Ascending aorta (tissue), 2 donors: ENCODE measurements at regions not wholly inside any gene's neighbourhood (a gene's known extent, or its start where the extent isn't known, plus 50 kb on each side); places are given as distances from the start of the nearest gene placed in this dataset.

ENCODE experiments used
- DNase-seq, 2 donors: peaks; one replicate each; pipeline ENCODE4 v3.0.0-alpha.2; 2019; ENCODE audit warnings: low spot score in 2 of 2
- H3K27ac ChIP-seq, 2 donors: fragments of 200-600 bp; sonication (generic); one replicate each; pipeline ENCODE4 v1.5.1; 2016 to 2017; ENCODE audit warnings: mild to moderate bottlenecking in 1 of 2
- H3K27me3 ChIP-seq: fragments of 200-600 bp; sonication (generic); one replicate; pipeline ENCODE4 v1.5.1; 2017
- H3K36me3 ChIP-seq, 2 donors: fragments of 200-600 bp; sonication (generic); one replicate each; pipeline ENCODE4 v1.5.1; 2016
- H3K4me1 ChIP-seq, 2 donors: fragments of 200-600 bp; sonication (generic); one replicate each; pipeline ENCODE4 v1.5.1; 2016 to 2017; ENCODE audit warnings: mild to moderate bottlenecking in 1 of 2
- H3K4me3 ChIP-seq, 2 donors: fragments of 200-600 bp; sonication (generic); one replicate each; pipeline ENCODE4 v1.5.1; 2016 to 2017; ENCODE audit warnings: mild to moderate bottlenecking in 1 of 2
- H3K9me3 ChIP-seq, 2 donors: fragments of 200-600 bp; sonication (generic); one replicate each; pipeline ENCODE4 v1.5.1; 2016
- intact Hi-C: fragments of 100-400 bp; cut with DNase I; formaldehyde crosslinking; loops from one replicate; pipeline ENCODE4 v1.15.1; 2023
- TF ChIP-seq, protein P1 (sequence below), 3 experiments: fragments of 200-600 bp in 2 of 3; fragments of 450-650 bp in 1 of 3; sonication (generic) in 2 of 3; IDR thresholded peaks; one replicate each; pipeline ENCODE4 v1.5.1; 2016 to 2019; ENCODE audit warnings: antibody characterized with exemption in 3 of 3, mild to moderate bottlenecking in 1 of 3, moderate library complexity in 1 of 3

DNA sequence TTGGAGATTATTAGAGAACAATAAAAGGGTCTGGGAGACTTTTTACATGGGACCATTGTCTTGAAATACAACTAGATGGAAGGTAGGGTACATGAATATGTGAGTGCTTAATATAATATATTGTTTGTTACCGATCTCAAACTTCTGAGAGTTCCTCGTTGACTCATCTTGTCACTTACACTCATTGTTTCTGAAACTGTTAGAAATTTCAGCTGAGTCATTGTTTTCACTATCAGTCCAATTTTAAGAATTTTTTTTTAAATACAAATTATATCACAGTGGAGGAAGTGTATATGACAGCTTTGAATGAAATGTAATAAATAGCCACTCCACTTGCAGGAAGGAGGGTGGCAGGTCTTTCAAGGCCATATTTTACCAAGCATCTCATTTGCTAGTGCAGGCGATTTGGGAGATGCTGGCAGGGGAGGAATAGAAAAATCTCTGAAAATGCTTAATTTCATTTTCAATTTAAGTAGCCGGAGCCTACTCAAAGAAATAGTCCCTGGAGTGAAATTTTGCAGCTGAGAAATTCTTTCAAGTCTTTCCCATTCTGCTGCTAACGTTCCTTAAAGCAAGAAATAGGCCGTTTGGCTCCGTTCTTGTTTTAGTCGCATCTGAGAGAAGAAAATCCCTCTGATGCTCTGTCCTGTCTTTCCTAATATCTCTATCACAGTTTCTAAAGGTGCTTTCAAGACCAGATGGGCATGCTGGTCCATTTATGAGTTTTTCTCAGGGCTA lies 1404.2 kb upstream of the CELF2 start:
- Histone ChIP-seq H3K36me3 (no peaks in the 10 kb centered on the region), H3K4me3 (no peak overlapping the region), H3K9me3 (no peaks in the 10 kb centered on the region), H3K27ac (no peak overlapping the region), H3K27me3 (no peaks in the 10 kb centered on the region), H3K4me1 (no peaks in the 10 kb centered on the region)
- intact Hi-C loops: no loop called here
- TF ChIP-seq, protein P1, sequence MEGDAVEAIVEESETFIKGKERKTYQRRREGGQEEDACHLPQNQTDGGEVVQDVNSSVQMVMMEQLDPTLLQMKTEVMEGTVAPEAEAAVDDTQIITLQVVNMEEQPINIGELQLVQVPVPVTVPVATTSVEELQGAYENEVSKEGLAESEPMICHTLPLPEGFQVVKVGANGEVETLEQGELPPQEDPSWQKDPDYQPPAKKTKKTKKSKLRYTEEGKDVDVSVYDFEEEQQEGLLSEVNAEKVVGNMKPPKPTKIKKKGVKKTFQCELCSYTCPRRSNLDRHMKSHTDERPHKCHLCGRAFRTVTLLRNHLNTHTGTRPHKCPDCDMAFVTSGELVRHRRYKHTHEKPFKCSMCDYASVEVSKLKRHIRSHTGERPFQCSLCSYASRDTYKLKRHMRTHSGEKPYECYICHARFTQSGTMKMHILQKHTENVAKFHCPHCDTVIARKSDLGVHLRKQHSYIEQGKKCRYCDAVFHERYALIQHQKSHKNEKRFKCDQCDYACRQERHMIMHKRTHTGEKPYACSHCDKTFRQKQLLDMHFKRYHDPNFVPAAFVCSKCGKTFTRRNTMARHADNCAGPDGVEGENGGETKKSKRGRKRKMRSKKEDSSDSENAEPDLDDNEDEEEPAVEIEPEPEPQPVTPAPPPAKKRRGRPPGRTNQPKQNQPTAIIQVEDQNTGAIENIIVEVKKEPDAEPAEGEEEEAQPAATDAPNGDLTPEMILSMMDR (IDR thresholded peaks at IDR 0.05): no peak
- DNase-seq: no peak

DNA sequence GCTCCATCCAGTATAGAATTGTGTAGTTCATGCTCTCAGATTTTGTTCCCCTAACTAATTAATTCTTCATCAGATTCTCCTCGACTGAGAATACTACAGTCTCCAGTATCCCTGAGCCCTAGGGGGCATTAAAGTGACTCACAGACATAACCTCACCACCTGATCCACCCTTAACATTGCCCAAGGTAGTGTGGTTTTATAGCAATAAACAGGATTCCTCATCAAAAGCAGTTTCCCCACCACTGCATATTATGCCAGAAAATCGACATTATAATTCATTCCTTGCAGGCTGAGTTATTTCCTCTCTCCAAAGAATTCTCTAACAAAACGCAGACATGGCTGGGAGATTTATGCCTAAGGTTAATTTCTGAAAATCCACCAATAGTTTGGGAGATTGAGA lies 1402.5 kb upstream of the CELF2 start:
- intact Hi-C loops: no loop called here
- Histone ChIP-seq H3K27me3 (no peaks in the 10 kb centered on the region), H3K9me3 (no peaks in the 10 kb centered on the region), H3K27ac (no peak overlapping the region), H3K36me3 (no peaks in the 10 kb centered on the region), H3K4me3 (no peak overlapping the region), H3K4me1 (no peaks in the 10 kb centered on the region)
- TF ChIP-seq, protein P1 (IDR thresholded peaks at IDR 0.05): no peak
- no peak for DNase-seq

GRCh38 chr10:9621216-9621615 lies 1396.5 kb upstream of the CELF2 start:
- Histone ChIP-seq H3K4me1 (no peaks in the 10 kb centered on the region), H3K27ac (no peak overlapping the region), H3K9me3 (no peaks in the 10 kb centered on the region), H3K27me3 (no peaks in the 10 kb centered on the region), H3K36me3 (no peaks in the 10 kb centered on the region), H3K4me3 (no peak overlapping the region)
- intact Hi-C loops: no loop called here
- TF ChIP-seq, protein P1 (IDR thresholded peaks at IDR 0.05): no peak
- no peak for DNase-seq

- DNase-seq: no peak
- TF ChIP-seq, protein P1 (IDR thresholded peaks at IDR 0.05): no peak
- H3K4me1 ChIP-seq: no peaks in the 10 kb centered on the region
- no peaks in the 10 kb centered on the region for H3K36me3 ChIP-seq
- H3K27ac ChIP-seq: no peak overlapping the region
- H3K27me3 ChIP-seq: no peaks in the 10 kb centered on the region
- no peaks in the 10 kb centered on the region for H3K9me3 ChIP-seq
- no peak overlapping the region for H3K4me3 ChIP-seq
- intact Hi-C loops: no loop called here
These were observed 1392.4 kb upstream of the CELF2 start for GRCh38 chr10:9625304-9625703.

DNA sequence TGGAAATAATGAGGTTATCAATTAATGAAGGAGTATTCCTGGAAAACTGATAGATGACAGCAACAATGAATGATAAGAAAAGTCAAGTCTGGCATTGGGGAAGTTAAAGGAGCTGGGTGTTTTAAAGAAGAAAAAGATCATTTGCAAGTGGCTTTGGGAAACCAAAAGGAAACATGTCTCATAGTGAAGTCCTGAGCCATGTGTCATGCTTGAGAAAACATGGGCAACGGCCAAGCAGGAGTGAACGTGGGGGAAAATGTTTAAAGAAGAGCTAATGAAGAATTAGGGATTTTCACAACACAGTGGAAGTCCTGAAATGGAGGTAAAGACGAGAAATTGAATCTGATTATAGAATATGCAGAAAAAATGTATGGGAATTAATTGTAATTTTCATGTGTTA lies 1383.2 kb upstream of the CELF2 start:
- no peak for DNase-seq

More for the DNA sequence above, 1383.2 kb upstream of the CELF2 start:
- intact Hi-C loops: no loop called here
- H3K9me3 ChIP-seq: no peaks in the 10 kb centered on the region
- TF ChIP-seq, protein P1 (IDR thresholded peaks at IDR 0.05): no peak
- H3K27me3 ChIP-seq: no peaks in the 10 kb centered on the region
- H3K27ac ChIP-seq: no peak overlapping the region
- H3K36me3 ChIP-seq: no peaks in the 10 kb centered on the region
- no peaks in the 10 kb centered on the region for H3K4me1 ChIP-seq
- no peak overlapping the region for H3K4me3 ChIP-seq
